NCI-H774 (cell line): ENCODE measurements at regions not wholly inside any gene's neighbourhood (a gene's known extent, or its start where the extent isn't known, plus 50 kb on each side); places are given as distances from the start of the nearest gene placed in this dataset.

Source experiments
- DNase-seq: peaks from one replicate; lab custom pipeline; 2025; lab: John Stamatoyannopoulos, UW

DNA sequence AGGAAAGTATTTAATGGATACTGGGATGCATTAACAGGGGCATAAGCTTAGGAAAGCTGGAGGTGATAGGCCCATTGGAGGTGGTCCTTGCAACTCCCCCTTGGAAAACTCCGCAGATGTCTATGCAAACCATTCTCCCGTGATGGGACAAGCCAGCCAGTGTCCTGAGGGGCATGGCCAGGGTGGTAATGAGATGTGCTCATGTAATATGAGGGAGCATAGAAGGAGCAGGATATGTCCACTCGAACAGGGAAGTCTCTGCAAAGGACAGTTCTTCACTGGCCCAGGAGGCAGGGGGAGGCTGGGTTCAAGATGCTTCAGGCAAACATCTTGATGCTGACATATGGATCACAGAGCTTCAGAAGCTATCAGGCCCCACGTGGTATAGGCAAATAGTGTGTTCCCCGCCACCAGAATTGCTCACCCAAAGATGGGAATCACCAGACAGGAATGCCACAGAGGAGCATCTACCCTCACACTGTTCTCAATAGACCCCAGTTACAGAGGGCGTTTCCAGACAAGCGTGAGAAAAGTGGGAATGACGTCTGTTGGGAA lies 201.6 kb upstream of the CDH4 start:
- no peak for DNase-seq

DNA sequence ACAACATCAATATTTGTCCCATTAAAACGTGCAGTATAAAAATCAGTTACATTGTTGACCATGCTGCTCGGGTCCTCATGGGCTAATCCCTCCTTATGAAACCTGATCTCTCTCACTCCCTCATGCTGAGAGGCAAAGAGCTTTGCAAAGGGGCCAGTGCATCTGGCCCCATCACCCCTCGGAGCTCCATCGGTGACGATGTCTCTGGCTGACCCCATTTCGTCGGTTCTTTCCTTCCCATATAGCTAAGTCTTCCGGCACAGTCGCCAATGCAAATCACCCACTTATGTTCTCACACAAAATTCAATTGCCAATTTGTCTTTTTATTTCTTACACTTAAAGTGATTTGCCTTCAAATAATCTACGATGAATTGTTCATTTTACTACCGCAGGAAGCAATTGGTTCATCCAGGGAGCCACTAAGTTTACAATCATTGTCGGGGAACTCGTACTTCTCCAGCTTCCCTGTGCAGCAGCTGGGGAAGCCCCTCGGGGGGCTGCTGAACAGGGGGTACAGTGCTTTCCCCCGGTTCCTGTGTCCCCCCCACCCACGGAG lies 199.8 kb upstream of the CDH4 start:
- no peak for DNase-seq

DNA sequence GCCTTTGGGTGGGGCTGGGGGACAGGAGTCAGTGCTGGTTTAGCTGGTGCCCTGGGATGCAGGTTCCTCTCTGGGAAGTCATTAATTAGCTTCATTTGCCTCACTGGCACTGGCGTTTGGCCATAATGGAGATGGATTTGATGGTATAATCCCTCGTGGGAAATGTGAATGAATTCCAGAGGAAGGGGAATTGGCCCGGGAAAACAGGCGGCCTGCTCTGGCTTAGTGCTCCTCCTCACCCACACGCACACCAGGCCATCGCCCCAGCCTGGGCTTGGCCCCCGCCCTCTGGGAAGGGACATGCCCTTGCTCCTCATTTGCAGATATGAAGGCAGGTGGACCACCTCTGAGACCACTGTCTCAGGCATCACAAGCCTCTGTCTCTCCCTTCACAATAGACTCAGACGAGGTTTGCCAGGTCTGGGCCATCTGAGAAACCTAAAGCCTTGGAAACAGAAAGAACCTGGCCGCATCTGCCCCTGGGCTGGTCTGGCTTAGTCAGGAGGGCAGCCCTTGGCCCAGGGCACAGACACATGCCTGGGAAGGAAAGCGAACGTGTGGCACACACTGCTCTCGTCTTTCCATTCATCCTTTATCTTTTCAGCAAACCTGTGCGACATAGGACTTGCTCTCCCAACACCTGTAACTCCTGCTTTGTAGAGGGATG lies 199.2 kb upstream of the CDH4 start:
- DNase-seq, result no peak

DNA sequence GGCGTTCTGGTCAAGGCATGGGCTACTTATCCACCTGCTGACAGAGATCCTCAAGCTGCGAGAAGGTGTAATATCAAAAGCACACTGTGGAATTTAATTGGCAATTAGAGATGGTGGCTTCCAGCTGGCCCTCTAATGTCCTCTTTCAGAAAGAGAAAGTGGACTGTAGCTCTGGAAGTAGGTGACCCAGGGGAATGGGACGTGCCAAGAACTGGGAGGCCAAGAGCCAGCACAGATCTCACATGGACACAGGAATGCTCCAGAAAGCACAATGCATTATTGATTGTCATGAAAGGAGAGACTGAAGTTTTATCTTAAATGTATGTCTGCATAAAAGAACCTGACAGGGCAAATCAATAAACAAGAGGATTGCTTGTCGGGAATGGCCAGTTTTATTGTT lies 198.6 kb upstream of the CDH4 start:
- DNase-seq, result no peak

DNA sequence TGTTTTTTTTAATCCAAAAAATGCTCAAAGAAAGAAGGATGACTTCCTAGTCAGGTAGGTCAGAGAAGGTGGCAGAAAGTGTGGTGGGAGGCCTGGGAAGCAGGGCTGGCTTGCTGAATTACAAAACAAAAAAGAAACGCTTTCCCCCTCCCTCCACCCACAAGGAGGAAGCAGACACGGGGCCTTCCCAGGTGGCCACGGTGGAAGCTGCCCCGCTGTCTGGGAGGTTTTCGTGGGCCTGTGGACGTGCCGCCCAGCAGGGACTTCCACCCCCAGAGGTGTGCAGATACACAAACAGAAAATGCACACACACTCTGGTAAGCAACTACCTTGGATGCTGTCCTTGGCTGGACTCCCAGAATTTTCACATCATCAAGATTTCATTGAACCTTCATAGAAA lies 198.2 kb upstream of the CDH4 start:
- DNase-seq, result no peak

DNA sequence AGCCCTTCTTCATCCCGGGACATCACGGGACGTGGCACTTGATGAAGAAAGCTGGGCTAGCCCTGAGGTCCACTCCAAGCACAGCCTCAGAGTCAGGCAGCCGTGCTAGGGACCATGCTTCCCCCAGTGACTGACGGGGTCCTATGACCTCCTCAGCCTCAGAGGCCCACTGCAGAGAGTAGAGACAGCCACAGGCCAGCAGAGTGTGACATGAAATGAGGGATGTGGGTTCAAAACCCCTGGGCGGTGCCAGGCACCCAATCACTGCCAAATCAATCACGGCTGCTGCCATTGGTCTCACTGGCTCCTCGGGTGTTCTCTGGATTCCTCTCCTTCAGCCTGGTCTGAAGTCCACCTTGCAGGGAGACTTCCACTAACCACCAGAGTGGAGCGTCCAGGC lies 197.7 kb upstream of the CDH4 start:
- no peak for DNase-seq

DNA sequence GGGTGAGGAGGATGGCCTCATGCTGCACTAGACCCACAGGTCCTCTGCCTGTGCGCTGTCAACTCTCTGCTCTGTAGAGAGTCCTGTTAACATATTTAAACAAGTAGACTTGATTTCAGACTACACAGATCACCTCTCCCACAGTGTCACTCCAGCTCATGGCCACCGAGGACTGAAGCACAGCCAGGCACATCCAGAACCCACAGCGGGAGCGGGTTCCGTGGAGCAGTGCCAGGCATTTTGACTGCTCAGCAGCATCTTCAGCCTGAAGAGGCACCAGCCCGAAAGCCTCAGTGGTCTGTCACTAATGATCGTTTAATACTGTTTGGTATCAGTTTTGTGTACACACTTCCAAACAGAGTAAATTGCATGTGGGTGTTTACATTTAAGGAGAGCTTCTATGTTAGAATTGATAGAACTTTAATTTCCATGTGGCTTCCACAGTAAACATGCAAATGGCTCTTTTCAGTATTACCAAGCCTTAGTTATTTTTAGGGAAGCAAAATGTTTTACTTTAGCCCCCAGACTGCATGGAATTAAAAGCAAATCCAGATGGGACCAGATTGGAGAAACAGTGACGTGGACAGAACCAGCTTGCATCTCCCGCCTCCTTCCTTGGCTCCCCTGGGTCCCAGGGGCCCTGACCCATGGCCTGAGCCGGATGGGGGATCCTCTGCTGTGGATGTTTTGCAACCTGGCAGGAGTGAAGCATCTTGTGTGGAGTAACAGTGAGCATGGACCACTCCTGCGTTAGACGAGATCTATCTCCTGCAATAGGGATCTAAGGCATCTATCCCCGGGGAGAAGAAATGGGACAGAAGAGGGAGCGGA lies 196.7 kb upstream of the CDH4 start:
- no peak for DNase-seq

DNA sequence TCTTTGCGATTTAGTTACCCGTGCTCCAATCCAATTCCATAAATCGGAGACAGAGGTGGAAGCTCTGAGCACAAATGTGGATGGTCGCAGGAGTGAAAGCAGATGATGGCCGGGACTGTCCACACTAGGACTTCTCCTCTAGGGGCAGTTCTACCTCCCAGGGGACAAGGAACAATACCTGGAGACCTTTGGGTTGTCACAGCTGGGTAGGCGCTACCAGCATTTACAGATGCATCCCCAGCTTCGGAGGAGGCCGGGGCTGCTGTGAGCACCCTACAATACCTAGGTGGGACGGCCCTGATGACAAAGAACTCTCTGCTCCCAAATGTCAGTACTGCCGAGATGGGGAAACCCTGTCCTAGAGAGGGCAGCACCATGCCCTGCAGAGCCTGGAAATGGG lies 195.9 kb upstream of the CDH4 start:
- no peak for DNase-seq

DNA sequence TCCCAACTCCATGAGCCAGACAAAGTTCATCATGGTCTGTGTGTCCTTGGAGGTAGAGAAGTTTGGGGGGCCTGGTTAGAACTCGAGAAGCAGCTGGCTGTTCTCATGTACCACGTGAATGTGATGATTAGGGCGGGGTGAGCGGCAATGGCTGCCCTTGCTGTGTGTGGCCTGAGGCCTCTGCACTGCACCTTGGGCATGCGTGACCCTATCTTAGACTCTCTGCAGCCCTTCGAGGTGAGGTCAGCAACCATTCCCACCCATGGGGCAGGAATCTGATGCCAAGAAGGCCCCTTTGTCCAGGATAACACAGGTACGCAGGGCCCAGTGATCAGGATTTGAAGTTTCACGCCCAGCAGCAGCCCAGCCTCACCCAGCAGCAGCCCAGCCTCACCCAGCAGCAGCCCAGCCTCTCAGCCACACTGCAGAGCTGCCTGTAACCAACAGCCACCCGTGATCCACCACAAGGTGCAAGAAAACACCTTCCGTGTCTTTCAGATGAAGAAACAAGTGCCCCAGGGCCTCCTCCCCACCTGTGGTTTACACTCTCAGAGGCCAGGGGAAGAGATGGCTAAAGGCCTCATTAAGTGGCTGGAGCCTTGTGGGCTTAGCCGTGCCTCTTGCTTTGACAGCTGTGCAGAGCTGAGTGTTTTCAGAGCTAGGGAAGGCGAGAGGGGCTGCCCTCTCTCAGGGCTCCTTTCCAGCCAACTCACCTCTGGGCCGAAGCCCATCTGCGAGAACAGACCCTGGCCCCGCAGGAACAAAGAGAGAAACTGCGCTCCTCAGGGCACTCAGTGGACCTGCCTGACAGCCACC lies 195.2 kb upstream of the CDH4 start:
- DNase-seq, result no peak

DNA sequence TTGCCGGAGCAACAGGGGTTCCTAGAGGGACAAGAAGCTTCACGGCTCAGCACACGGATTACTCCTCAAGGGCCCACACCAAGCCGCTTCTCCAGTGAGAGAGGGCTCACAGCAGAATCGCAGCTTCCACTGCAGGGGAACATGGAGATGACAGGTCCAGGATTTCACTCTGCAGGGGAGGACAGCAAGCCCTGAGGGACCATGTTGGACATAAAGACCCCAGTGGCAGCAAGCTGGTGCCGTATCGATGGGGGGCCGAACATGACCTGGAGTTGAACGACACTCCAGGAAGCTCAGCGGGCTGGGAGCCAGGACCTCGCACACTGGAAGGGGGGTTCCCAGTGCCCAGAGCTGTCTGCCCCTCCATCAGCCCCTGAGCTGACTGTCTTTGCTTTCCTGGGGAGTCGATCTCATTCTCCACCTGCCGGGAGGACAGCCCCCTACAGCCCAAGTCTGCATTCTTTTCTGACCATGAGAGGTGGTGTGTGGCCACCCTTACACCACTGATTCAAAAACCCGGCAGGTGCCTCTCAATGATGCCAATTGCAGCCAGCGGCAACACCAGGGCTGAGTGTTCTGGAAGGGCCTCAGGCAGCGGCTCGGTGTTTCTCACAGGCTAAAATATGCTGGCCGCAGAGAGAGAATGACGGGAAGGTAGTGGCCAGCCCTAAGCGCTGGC lies 194.5 kb upstream of the CDH4 start:
- DNase-seq, result no peak

DNA sequence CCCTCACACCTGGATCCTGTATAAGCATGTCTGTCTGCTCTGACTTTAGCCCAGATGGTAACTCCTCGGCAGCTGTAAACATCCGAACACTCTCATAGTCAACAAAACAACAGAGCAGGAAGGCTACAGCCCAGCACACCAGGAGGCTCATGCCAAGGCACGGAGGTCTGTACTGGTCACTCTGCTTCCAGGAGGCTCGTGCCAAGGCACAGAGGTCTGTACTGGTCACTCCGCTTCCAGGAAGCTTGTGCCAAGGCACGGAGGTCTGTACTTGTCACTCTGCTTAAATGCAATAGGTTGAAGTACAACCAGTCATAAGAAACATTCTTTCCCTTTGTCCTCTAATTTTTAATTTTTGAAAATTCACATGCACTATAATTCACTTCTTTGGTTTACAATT lies 190.1 kb upstream of the CDH4 start:
- no peak for DNase-seq

DNA sequence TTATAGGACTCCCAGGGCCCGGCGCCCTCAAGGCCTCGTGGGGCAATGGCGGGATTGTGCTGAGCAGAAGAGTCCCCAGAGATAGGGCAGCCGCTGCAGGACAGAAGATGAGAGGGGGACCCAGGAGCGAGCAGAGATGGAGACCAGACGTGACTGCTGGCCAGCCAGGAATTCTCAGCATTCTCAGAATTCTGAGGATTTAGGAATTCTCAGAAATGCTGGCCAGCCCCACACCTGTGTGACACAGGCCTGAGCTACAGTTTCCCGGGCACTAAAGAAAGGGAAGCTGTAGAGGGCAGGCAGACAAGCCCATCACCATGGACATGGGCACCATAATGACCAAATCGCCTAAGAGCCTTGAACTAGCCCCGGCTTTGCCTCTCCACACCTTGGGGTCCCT lies 186.2 kb upstream of the CDH4 start:
- DNase-seq, result no peak

DNA sequence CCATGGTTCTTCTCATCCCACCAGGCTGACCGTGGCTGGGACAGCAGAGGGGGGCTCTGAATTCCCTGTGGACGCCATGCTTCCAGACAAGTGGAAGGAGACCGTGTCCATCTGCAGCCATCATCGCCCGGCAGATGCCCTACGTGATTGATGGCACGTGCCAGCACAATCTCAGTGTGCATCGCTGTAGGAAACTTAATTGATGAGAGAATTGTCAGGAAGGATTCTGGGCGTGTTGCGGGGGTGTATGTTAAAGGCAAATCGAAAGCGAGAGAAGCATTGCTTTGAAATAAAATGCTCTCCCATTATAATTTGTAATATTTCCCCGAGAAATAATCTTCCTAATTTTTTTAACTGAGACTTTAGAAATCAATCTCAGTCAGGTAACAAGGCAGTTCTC lies 185.5 kb upstream of the CDH4 start:
- no peak for DNase-seq

DNA sequence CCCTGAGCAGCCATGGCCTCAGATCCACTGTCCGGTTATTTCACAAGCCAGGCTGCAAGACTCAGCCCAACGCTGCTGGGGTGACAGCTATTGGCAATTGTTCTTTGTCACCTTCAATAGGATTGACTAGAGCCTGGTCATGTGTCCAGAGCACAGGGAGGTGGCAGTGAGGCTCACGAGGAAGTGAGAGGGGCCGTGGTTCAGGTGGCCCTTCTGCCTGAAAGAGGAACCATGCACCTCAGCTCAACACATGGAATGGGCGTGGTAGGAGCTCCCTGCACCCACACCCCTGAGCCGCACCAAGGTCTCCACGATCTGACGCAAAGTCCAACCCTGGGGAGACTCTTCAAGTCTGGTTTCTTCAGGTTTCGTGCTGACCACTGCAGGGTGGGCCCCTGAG lies 184.8 kb upstream of the CDH4 start:
- DNase-seq, result no peak

DNA sequence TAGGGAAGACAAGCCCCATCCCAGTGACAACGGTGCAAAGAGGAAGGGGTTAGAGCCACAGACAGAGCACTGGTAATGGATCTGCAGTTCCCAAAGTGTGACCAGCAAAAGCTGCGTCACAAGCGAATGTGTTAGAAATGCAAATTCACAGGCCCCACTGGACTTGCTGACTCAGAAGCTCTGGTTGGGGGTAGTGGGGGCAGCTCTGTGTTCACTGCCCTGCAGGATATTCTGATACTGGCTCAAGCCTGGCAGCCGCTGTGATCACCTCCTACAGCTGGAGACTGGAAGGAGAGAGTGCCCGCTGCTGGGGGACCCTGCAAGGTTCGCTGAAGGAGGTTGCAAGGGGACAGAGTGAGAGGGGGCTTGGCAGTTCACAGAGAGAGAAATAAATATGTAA lies 179.7 kb upstream of the CDH4 start:
- no peak for DNase-seq

DNA sequence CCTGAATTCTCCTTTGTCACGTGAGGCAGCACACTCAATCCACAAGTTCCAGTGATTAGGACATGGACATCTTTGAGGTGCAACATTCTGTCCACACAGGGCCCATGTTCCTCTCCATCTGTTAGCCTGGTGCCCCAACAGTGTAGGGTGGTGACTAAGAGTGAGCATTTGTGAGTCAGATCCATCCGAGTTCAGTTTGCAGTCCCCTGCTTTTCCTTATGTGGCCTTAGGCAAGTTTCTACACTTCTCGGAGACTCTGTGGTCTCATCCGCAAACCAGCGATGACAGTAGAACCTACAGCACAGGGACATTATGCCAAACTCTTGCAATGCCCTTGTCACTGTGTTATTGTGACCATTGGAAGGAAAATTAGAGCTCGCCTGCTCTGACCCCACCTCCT lies 178.7 kb upstream of the CDH4 start:
- no peak for DNase-seq

DNA sequence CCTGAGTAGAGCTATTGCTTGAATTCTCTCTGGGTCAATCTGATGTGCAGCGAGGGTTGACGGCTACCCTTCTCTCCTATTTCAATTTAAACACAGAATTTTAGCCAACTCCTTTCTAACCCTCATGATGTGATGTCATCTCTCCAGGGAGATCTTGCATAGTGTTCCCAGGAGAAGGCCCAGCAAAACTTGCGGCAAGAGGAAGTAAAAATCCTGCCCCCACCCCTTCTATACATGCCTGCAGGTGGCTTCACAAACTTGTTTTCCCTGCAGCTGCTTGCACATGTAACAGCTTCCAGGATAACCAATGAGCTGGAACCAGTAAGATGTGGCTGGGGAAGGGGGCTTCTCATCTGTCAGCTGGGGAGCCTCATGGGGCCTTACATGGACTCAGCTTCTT lies 169.3 kb upstream of the CDH4 start:
- DNase-seq, result no peak

DNA sequence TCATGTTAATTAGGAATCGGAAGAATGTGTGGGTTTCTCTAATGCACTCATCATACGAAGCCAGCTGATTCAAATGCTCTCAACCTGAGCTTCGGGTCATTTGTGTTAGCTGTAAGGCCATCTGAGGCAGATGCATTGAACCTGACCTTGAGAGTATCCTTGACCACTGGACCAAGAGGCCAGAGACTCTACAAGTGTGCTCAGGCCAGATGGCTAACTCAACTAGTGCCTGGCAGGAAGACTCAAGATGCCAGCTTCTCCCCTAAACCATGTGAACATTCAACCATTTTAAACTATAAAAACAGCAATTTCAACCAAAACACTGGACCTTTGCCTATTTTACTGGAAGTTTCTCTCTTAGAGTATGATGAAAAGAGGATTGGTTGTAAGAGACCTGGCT lies 168.6 kb upstream of the CDH4 start:
- DNase-seq, result no peak

DNA sequence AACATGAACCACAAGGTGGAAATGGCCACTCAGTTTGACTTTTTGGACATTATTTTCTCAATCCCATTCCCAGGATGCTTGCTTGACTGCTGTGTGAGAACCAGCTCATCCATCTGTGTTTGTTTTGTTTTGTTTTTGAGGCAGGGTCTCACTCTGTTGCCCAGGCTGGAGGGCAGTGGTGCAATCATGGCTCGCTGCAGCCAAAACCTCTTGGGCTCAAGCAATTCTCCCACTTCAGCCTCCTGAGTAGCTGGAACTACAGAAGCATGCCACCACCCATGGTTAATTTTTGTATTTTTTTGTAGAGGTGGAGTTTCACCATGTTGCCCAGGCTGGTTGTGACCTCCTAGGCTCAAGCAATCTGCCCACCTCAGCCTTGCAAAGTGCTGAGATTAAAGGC lies 166.0 kb upstream of the CDH4 start:
- no peak for DNase-seq

DNA sequence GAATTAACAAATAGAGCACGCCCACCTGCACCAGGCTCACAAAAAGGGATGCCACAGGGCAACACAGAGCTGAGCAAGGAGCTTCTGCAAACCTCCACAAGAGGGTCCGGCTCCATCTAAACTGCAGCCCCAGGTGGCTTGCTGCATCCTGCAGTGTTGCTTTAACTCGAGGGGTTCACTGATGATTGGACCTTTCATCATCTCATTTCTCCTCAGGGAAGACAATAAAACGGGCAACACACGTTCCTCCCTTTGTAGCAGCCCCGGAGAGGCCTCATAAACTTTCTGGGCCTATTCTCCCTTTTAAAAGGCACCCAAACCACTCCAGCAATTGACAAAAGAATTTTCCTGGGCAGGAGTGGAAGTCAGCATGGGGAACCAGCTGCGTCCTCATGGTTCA lies 161.5 kb upstream of the CDH4 start:
- DNase-seq, result no peak

DNA sequence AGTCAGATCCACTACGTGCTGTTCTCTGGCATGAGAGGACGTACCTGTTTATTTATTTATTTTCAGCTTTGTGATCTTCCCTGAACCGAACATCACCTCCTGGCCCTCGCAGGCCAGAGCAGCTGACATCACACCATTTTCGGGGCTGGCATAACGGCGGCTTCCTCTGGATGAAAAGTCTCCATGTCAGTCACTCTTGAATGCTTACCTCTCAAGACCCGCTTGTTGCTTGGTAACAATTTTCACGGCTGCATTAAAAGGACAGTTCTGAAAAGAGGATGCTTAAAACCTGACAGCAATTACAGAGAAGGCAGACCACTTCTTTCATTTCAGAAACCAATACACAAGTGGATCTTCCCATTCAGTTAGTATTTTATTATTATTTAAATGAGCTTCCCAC lies 159.8 kb upstream of the CDH4 start:
- DNase-seq, result no peak

DNA sequence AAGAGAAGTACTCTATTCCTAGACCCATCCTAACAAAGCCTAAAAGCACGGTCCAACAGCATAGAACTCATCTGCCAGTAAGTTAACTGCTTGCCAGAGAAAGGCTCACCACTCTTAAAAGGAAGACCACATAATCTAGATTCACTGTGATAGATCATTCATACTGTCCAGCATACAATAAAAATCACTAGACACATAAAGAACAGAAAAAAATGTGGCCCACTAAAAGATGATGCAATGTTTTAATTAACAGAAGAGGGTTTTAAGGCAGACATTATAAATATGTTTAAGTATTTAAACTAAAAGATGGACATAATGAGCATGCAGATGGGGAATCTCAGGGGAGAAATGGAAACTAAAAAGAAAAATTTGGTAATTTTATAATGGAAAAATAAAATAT lies 157.5 kb upstream of the CDH4 start:
- DNase-seq, result no peak
